Left lung (tissue), 4 donors: ENCODE measurements at regions not wholly inside any gene's neighbourhood (a gene's known extent, or its start where the extent isn't known, plus 50 kb on each side); places are given as distances from the start of the nearest gene placed in this dataset.
A peak's percentile ranks its signal among the peaks of the same experiment; 100 is the strongest.

Source experiments
- ATAC-seq: fragments of 200-7000 bp; cut with Tn5 transposase; one replicate; pipeline ENCODE4 v1.9.1; 2020; ENCODE audit warnings: moderate library complexity
- DNase-seq, 4 donors: peaks; one replicate each; pipeline ENCODE4 v3.0.0-alpha.2; 2013 to 2020
- H3K27ac ChIP-seq, 2 donors: fragments of 200-600 bp; sonication (generic) in 1 of 2; one replicate each; pipeline versions ENCODE4 v1.5.0 to v1.8.0; 2020 to 2021
- H3K27me3 ChIP-seq, 2 donors: fragments of 200-600 bp; sonication (generic) in 1 of 2; one replicate each; pipeline versions ENCODE4 v1.5.0 to v1.8.0; 2020 to 2021
- H3K36me3 ChIP-seq, 2 donors: fragments of 200-600 bp; sonication (generic) in 1 of 2; one replicate each; pipeline versions ENCODE4 v1.5.0 to v1.8.0; 2020 to 2021
- H3K4me1 ChIP-seq, 2 donors: fragments of 200-600 bp; one replicate each; pipeline ENCODE4 v1.8.0; 2021
- H3K4me3 ChIP-seq, 2 donors: fragments of 200-600 bp; sonication (generic) in 1 of 2; one replicate each; pipeline versions ENCODE4 v1.5.0 to v1.8.0; 2020 to 2021; ENCODE audit warnings: mild to moderate bottlenecking in 1 of 2
- H3K9me3 ChIP-seq, 2 donors: fragments of 200-600 bp; sonication (generic) in 1 of 2; one replicate each; pipeline versions ENCODE4 v1.5.0 to v1.8.0; 2020 to 2021
- intact Hi-C, 2 donors: fragments of 100-400 bp; cut with DNase I; formaldehyde crosslinking; loops; one replicate each; pipeline versions ENCODE4 v1.11.2 to v1.14.2; 2022
- TF ChIP-seq, protein P1 (sequence below), 2 donors: fragments of 200-600 bp; sonication (generic) in 1 of 2; IDR thresholded peaks; one replicate each; pipeline versions ENCODE4 v1.5.0 to v1.8.0; 2021; ENCODE audit warnings: antibody characterized with exemption in 2 of 2
- donor health status: DM: no; HTN: yes; CAD: no.
- donor health status: DM: no; HTN: no; CAD: no.

DNA sequence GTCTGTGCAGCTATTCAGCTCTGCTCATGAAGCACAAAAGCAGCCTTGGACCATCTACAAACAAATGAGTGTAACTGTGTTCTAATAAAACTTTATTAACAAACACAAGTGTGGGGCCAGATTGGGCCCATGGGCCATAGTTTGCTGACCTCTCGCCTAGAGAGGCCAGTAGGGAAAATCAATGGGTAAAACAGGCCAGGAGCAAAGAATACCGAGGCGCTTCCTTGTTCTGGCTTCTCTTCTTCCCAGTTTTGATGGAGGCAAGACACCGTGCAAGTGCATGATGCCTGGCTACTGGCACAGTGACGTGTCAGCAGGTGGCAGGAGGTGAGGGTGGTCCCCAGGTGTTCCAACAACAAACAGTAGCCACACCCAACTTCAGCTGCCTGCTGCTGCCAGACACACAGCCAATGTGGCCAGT lies 94.3 kb upstream of the SDK1 start:
- H3K27ac ChIP-seq = no peak overlapping the region
- DNase-seq (no peak), ATAC-seq (no peak)
- TF ChIP-seq, protein P1, sequence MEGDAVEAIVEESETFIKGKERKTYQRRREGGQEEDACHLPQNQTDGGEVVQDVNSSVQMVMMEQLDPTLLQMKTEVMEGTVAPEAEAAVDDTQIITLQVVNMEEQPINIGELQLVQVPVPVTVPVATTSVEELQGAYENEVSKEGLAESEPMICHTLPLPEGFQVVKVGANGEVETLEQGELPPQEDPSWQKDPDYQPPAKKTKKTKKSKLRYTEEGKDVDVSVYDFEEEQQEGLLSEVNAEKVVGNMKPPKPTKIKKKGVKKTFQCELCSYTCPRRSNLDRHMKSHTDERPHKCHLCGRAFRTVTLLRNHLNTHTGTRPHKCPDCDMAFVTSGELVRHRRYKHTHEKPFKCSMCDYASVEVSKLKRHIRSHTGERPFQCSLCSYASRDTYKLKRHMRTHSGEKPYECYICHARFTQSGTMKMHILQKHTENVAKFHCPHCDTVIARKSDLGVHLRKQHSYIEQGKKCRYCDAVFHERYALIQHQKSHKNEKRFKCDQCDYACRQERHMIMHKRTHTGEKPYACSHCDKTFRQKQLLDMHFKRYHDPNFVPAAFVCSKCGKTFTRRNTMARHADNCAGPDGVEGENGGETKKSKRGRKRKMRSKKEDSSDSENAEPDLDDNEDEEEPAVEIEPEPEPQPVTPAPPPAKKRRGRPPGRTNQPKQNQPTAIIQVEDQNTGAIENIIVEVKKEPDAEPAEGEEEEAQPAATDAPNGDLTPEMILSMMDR (IDR thresholded peaks at IDR 0.05) = no peak
- H3K27me3 ChIP-seq = no peaks in the 10 kb centered on the region
- H3K9me3 ChIP-seq = peaks cover 0 to 8% of the 10 kb centered on the region in 2 donors
- no peaks in the 10 kb centered on the region for H3K36me3 ChIP-seq
- intact Hi-C loops = no loop called here
- H3K4me1 ChIP-seq = no peaks in the 10 kb centered on the region
- no peak overlapping the region for H3K4me3 ChIP-seq

DNA sequence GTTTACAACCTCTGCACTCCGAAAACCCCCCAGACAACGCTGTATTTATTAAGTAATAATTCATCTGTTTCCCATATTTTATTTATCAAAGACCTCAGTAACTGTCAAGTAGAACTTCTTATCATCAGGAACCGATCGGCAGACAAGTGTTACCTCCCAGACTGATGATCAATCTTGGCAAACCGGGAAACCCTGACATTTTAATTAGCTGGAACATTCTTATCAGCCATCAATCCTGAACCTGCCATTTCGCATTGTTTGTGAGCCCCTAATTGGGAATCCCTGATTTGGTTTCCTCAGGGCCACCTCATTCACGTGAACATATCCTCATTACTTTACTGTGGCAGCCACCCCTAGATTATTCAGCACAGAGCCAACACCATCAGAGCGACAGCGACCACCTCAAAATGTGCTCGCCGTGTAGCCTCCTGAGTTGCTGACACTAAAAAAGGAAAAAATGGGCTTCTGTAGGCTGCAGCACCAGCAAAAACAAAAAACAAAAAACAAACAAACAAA lies 93.6 kb upstream of the SDK1 start:
- TF ChIP-seq, protein P1 (IDR thresholded peaks at IDR 0.05) = no peak
- no peaks in the 10 kb centered on the region for H3K36me3 ChIP-seq
- intact Hi-C loops = no loop called here
- H3K4me1 ChIP-seq = no peaks in the 10 kb centered on the region
- no peak overlapping the region for H3K27ac ChIP-seq
- DNase-seq (no peak), ATAC-seq (no peak)
- no peak overlapping the region for H3K4me3 ChIP-seq
- H3K27me3 ChIP-seq = no peaks in the 10 kb centered on the region
- H3K9me3 ChIP-seq = peaks cover 0 to 8% of the 10 kb centered on the region in 2 donors

DNA sequence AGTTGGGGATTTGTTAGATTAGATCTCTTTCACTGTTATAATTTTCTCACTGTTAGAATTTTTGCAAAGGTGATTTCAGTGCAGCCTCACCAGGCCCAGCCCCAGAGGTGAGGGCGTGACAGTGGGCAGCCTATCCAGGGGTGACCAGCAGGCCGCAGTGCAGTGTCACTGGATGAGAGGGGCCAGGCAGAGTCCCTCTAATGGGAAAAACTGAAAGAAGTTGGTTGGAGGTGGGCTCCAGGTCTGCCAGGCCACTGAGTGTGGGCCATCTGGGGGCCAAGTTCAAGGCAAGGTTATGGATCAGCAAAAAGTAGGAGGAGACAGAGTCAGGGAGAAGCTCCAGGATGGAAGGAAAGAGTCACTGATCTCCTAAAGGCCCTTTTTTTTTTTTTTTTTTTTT lies 90.5 kb upstream of the SDK1 start:
- no peaks in the 10 kb centered on the region for H3K36me3 ChIP-seq
- no peaks in the 10 kb centered on the region for H3K4me1 ChIP-seq
- H3K27me3 ChIP-seq = no peaks in the 10 kb centered on the region
- intact Hi-C loops = no loop called here
- TF ChIP-seq, protein P1 (IDR thresholded peaks at IDR 0.05) = no peak
- no peak overlapping the region for H3K27ac ChIP-seq
- DNase-seq (no peak), ATAC-seq (no peak)
- H3K9me3 ChIP-seq = peaks cover 0 to 8% of the 10 kb centered on the region in 2 donors
- no peak overlapping the region for H3K4me3 ChIP-seq

DNA sequence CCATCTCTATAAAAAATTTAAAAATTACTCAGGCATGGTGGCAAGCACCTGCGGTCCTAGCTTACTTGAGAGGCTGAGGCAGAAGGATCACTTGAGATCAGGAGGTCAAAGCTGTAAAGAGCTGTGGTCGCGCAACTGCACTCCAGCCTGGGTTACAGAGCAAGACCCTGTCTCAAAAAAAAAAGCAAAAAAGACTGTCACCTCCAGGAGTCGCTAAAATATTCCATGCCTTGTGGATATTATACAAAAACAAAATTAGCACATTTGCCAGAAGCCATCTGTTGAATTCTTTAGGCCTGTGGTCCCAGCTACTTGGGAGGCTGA lies 87.0 kb upstream of the SDK1 start:
- Histone ChIP-seq H3K27ac (no peak overlapping the region), H3K4me3 (no peak overlapping the region), H3K9me3 (peaks cover 0 to 6% of the 10 kb centered on the region in 2 donors), H3K27me3 (no peaks in the 10 kb centered on the region), H3K36me3 (no peaks in the 10 kb centered on the region), H3K4me1 (no peaks in the 10 kb centered on the region)
- no peak for DNase-seq
- TF ChIP-seq, protein P1 (IDR thresholded peaks at IDR 0.05) = no peak
- no peak for ATAC-seq
- intact Hi-C loops = no loop called here

DNA sequence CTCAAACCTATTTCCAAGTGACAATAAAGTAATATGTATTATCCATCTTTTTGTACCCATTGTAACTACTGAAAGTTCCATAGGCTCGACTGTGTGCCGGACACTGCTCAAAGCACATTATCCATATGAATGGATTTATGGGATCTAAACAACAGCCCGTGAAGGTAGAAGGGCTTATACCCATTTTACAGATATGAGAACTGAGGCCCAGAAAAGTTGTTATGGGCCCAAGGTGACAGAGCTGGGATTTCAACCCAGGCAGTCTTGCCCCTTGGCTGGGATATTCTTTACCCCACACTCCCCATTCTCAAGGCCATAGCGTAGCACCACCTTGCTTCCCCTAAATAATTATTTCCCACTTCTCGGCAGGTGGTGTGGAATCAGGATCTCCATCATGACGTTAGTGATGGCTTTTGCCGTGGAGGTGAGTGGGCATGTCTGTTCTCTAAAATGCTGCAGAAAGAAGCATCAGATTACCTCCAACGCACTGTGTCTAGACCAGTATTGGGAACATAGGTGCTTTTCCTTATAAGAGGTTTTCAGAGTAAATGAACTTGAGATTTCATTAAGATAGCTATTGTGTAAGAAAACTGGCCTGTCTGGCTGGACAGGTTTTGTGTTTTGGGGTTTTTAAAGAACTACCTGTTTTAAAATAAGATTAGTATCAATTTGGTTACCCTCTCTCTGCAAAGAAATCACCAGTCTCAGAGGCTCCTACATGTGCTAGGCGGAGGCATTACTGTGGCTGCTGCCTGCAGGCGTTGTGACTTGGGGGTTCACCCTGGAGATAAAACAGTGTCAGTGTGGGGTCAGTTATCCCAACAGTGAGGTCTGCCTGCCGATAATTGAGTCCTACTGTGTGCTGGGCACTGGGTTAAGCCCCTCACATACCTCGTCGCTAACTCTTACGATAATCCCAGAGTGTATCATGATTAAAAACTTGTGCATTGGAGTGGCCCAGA lies 85.1 kb upstream of the SDK1 start:
- DNase-seq = peak in 2 of 4 donors; percentile 33 to 75
- ATAC-seq = peak; percentile 76
- Histone ChIP-seq H3K36me3 (no peaks in the 10 kb centered on the region), H3K9me3 (no peaks in the 10 kb centered on the region), H3K4me3 (no peak overlapping the region), H3K27me3 (no peaks in the 10 kb centered on the region), H3K27ac (no peak overlapping the region), H3K4me1 (no peaks in the 10 kb centered on the region)
- TF ChIP-seq, protein P1 (IDR thresholded peaks at IDR 0.05) = no peak
- intact Hi-C loops = no loop called here
